ENCODE measurements at regions not wholly inside any gene's neighbourhood (a gene's known extent, or its start where the extent isn't known, plus 50 kb on each side); places are given as distances from the start of the nearest gene placed in this dataset.
"Not testable (repeated sequence)": the region's sequence is repeated elsewhere in the genome, so short reads cannot be mapped to it uniquely, and the experiment has no call there.

GRCh38 chr13:76619631-76620030 is 266.6 kb downstream of the KCTD12 start:
- Histone ChIP-seq H3K36me3 (ENCODE audit: control insufficient read depth in 1 of 2, insufficient read depth in 2 of 2, low read length in 2 of 2) (no peaks in the 10 kb centered on the region), H3K4me3 (ENCODE audit: low read depth in 1 of 2, low read length in 2 of 2) (no peak overlapping the region), H3K9ac (ENCODE audit: low read depth in 1 of 2, low read length in 2 of 2) (no peak overlapping the region), H3K27ac (ENCODE audit: low read depth, low read length) (no peak overlapping the region), H3K27me3 (ENCODE audit: control insufficient read depth in 1 of 2, insufficient read depth in 2 of 2, low read length in 2 of 2) (no peaks in the 10 kb centered on the region), H3K9me3 (ENCODE audit: control insufficient read depth in 1 of 2, low read length in 2 of 2) (no peaks in the 10 kb centered on the region), H3K4me1 (ENCODE audit: control insufficient read depth in 1 of 2, insufficient read depth in 2 of 2, low read length in 2 of 2) (no peaks in the 10 kb centered on the region)

- Histone ChIP-seq H3K4me3 (ENCODE audit: low read depth in 1 of 2, low read length in 2 of 2) (no peak overlapping the region), H3K27ac (ENCODE audit: low read depth, low read length) (no peak overlapping the region), H3K9ac (ENCODE audit: low read depth in 1 of 2, low read length in 2 of 2) (no peak overlapping the region), H3K27me3 (ENCODE audit: control insufficient read depth in 1 of 2, insufficient read depth in 2 of 2, low read length in 2 of 2) (no peaks in the 10 kb centered on the region), H3K4me1 (ENCODE audit: control insufficient read depth in 1 of 2, insufficient read depth in 2 of 2, low read length in 2 of 2) (no peaks in the 10 kb centered on the region), H3K36me3 (ENCODE audit: control insufficient read depth in 1 of 2, insufficient read depth in 2 of 2, low read length in 2 of 2) (no peaks in the 10 kb centered on the region), H3K9me3 (ENCODE audit: control insufficient read depth in 1 of 2, low read length in 2 of 2) (no peaks in the 10 kb centered on the region)
Measured at GRCh38 chr13:76610819-76611415, 275.3 kb downstream of the KCTD12 start.

GRCh38 chr13:76609643-76610042 is 276.6 kb downstream of the KCTD12 start:
- Histone ChIP-seq H3K27ac (ENCODE audit: low read depth, low read length) (no peak overlapping the region), H3K9ac (ENCODE audit: low read depth in 1 of 2, low read length in 2 of 2) (no peak overlapping the region), H3K27me3 (ENCODE audit: control insufficient read depth in 1 of 2, insufficient read depth in 2 of 2, low read length in 2 of 2) (no peaks in the 10 kb centered on the region), H3K36me3 (ENCODE audit: control insufficient read depth in 1 of 2, insufficient read depth in 2 of 2, low read length in 2 of 2) (no peaks in the 10 kb centered on the region), H3K9me3 (ENCODE audit: control insufficient read depth in 1 of 2, low read length in 2 of 2) (no peaks in the 10 kb centered on the region), H3K4me1 (ENCODE audit: control insufficient read depth in 1 of 2, insufficient read depth in 2 of 2, low read length in 2 of 2) (no peaks in the 10 kb centered on the region), H3K4me3 (ENCODE audit: low read depth in 1 of 2, low read length in 2 of 2) (no peak overlapping the region)

GRCh38 chr13:76607866-76608265 is 278.3 kb downstream of the KCTD12 start:
- Histone ChIP-seq H3K36me3 (ENCODE audit: control insufficient read depth in 1 of 2, insufficient read depth in 2 of 2, low read length in 2 of 2) (no peaks in the 10 kb centered on the region), H3K27ac (ENCODE audit: low read depth, low read length) (no peak overlapping the region), H3K9me3 (ENCODE audit: control insufficient read depth in 1 of 2, low read length in 2 of 2) (no peaks in the 10 kb centered on the region), H3K4me1 (ENCODE audit: control insufficient read depth in 1 of 2, insufficient read depth in 2 of 2, low read length in 2 of 2) (no peaks in the 10 kb centered on the region), H3K27me3 (ENCODE audit: control insufficient read depth in 1 of 2, insufficient read depth in 2 of 2, low read length in 2 of 2) (no peaks in the 10 kb centered on the region), H3K4me3 (ENCODE audit: low read depth in 1 of 2, low read length in 2 of 2) (no peak overlapping the region), H3K9ac (ENCODE audit: low read depth in 1 of 2, low read length in 2 of 2) (no peak overlapping the region)

- Histone ChIP-seq H3K9me3 (ENCODE audit: control insufficient read depth in 1 of 2, low read length in 2 of 2) (no peaks in the 10 kb centered on the region), H3K27ac (ENCODE audit: low read depth, low read length) (no peak overlapping the region), H3K36me3 (ENCODE audit: control insufficient read depth in 1 of 2, insufficient read depth in 2 of 2, low read length in 2 of 2) (no peaks in the 10 kb centered on the region), H3K27me3 (ENCODE audit: control insufficient read depth in 1 of 2, insufficient read depth in 2 of 2, low read length in 2 of 2) (no peaks in the 10 kb centered on the region), H3K4me1 (ENCODE audit: control insufficient read depth in 1 of 2, insufficient read depth in 2 of 2, low read length in 2 of 2) (no peaks in the 10 kb centered on the region), H3K4me3 (ENCODE audit: low read depth in 1 of 2, low read length in 2 of 2) (no peak overlapping the region), H3K9ac (ENCODE audit: low read depth in 1 of 2, low read length in 2 of 2) (no peak overlapping the region)
Measured at GRCh38 chr13:76600081-76600480, 286.1 kb downstream of the KCTD12 start.

GRCh38 chr13:76597868-76598267 is 288.3 kb downstream of the KCTD12 start:
- H3K9me3 ChIP-seq (ENCODE audit: control insufficient read depth in 1 of 2, low read length in 2 of 2): no peaks in the 10 kb centered on the region
- H3K4me1 ChIP-seq (ENCODE audit: control insufficient read depth in 1 of 2, insufficient read depth in 2 of 2, low read length in 2 of 2): no peaks in the 10 kb centered on the region
- no peak overlapping the region for H3K4me3 ChIP-seq (ENCODE audit: low read depth in 1 of 2, low read length in 2 of 2)
- H3K36me3 ChIP-seq (ENCODE audit: control insufficient read depth in 1 of 2, insufficient read depth in 2 of 2, low read length in 2 of 2): no peaks in the 10 kb centered on the region
- H3K9ac ChIP-seq (ENCODE audit: low read depth in 1 of 2, low read length in 2 of 2): no peak overlapping the region
- no peak overlapping the region for H3K27ac ChIP-seq (ENCODE audit: low read depth, low read length)
- H3K27me3 ChIP-seq (ENCODE audit: control insufficient read depth in 1 of 2, insufficient read depth in 2 of 2, low read length in 2 of 2): no peaks in the 10 kb centered on the region

GRCh38 chr13:76596216-76596615 is 290.0 kb downstream of the KCTD12 start:
- Histone ChIP-seq H3K36me3 (ENCODE audit: control insufficient read depth in 1 of 2, insufficient read depth in 2 of 2, low read length in 2 of 2) (no peaks in the 10 kb centered on the region), H3K9me3 (ENCODE audit: control insufficient read depth in 1 of 2, low read length in 2 of 2) (no peaks in the 10 kb centered on the region), H3K27ac (ENCODE audit: low read depth, low read length) (no peak overlapping the region), H3K27me3 (ENCODE audit: control insufficient read depth in 1 of 2, insufficient read depth in 2 of 2, low read length in 2 of 2) (no peaks in the 10 kb centered on the region), H3K4me1 (ENCODE audit: control insufficient read depth in 1 of 2, insufficient read depth in 2 of 2, low read length in 2 of 2) (no peaks in the 10 kb centered on the region), H3K4me3 (ENCODE audit: low read depth in 1 of 2, low read length in 2 of 2) (no peak overlapping the region), H3K9ac (ENCODE audit: low read depth in 1 of 2, low read length in 2 of 2) (no peak overlapping the region)

GRCh38 chr13:76594435-76594834 is 291.8 kb downstream of the KCTD12 start:
- no peak overlapping the region for H3K4me3 ChIP-seq (ENCODE audit: low read depth in 1 of 2, low read length in 2 of 2)
- no peak overlapping the region for H3K27ac ChIP-seq (ENCODE audit: low read depth, low read length)
- no peaks in the 10 kb centered on the region for H3K9me3 ChIP-seq (ENCODE audit: control insufficient read depth in 1 of 2, low read length in 2 of 2)
- H3K27me3 ChIP-seq (ENCODE audit: control insufficient read depth in 1 of 2, insufficient read depth in 2 of 2, low read length in 2 of 2): no peaks in the 10 kb centered on the region
- no peaks in the 10 kb centered on the region for H3K36me3 ChIP-seq (ENCODE audit: control insufficient read depth in 1 of 2, insufficient read depth in 2 of 2, low read length in 2 of 2)
- H3K9ac ChIP-seq (ENCODE audit: low read depth in 1 of 2, low read length in 2 of 2): no peak overlapping the region
- no peaks in the 10 kb centered on the region for H3K4me1 ChIP-seq (ENCODE audit: control insufficient read depth in 1 of 2, insufficient read depth in 2 of 2, low read length in 2 of 2)

- no peaks in the 10 kb centered on the region for H3K9me3 ChIP-seq (ENCODE audit: control insufficient read depth in 1 of 2, low read length in 2 of 2)
- no peak overlapping the region for H3K27ac ChIP-seq (ENCODE audit: low read depth, low read length)
- no peak overlapping the region for H3K9ac ChIP-seq (ENCODE audit: low read depth in 1 of 2, low read length in 2 of 2)
- H3K4me3 ChIP-seq (ENCODE audit: low read depth in 1 of 2, low read length in 2 of 2): no peak overlapping the region
- H3K4me1 ChIP-seq (ENCODE audit: control insufficient read depth in 1 of 2, insufficient read depth in 2 of 2, low read length in 2 of 2): no peaks in the 10 kb centered on the region
- no peaks in the 10 kb centered on the region for H3K36me3 ChIP-seq (ENCODE audit: control insufficient read depth in 1 of 2, insufficient read depth in 2 of 2, low read length in 2 of 2)
- no peaks in the 10 kb centered on the region for H3K27me3 ChIP-seq (ENCODE audit: control insufficient read depth in 1 of 2, insufficient read depth in 2 of 2, low read length in 2 of 2)
Measured at GRCh38 chr13:76586842-76587241, 299.4 kb downstream of the KCTD12 start.

- Histone ChIP-seq H3K9ac (ENCODE audit: low read depth in 1 of 2, low read length in 2 of 2) (no peak overlapping the region), H3K36me3 (ENCODE audit: control insufficient read depth in 1 of 2, insufficient read depth in 2 of 2, low read length in 2 of 2) (no peaks in the 10 kb centered on the region), H3K4me1 (ENCODE audit: control insufficient read depth in 1 of 2, insufficient read depth in 2 of 2, low read length in 2 of 2) (no peaks in the 10 kb centered on the region), H3K4me3 (ENCODE audit: low read depth in 1 of 2, low read length in 2 of 2) (no peak overlapping the region), H3K9me3 (ENCODE audit: control insufficient read depth in 1 of 2, low read length in 2 of 2) (peaks cover 3 to 9% of the 10 kb centered on the region in 2 donors), H3K27me3 (ENCODE audit: control insufficient read depth in 1 of 2, insufficient read depth in 2 of 2, low read length in 2 of 2) (no peaks in the 10 kb centered on the region), H3K27ac (ENCODE audit: low read depth, low read length) (no peak overlapping the region)
Measured at GRCh38 chr13:76579701-76580100, 306.5 kb downstream of the KCTD12 start.

- H3K27me3 ChIP-seq (ENCODE audit: control insufficient read depth in 1 of 2, insufficient read depth in 2 of 2, low read length in 2 of 2); H3K36me3 ChIP-seq (ENCODE audit: control insufficient read depth in 1 of 2, insufficient read depth in 2 of 2, low read length in 2 of 2); H3K9ac ChIP-seq (ENCODE audit: low read depth in 1 of 2, low read length in 2 of 2); H3K4me1 ChIP-seq (ENCODE audit: control insufficient read depth in 1 of 2, insufficient read depth in 2 of 2, low read length in 2 of 2); H3K27ac ChIP-seq (ENCODE audit: low read depth, low read length); H3K9me3 ChIP-seq (ENCODE audit: control insufficient read depth in 1 of 2, low read length in 2 of 2); H3K4me3 ChIP-seq (ENCODE audit: low read depth in 1 of 2, low read length in 2 of 2): not testable (repeated sequence)
Measured at GRCh38 chr13:76575634-76576033, 310.6 kb downstream of the KCTD12 start.

Data from duodenal mucosa (tissue), 2 donors.